ENCODE measurements at regions not wholly inside any gene's neighbourhood (a gene's known extent, or its start where the extent isn't known, plus 50 kb on each side); places are given as distances from the start of the nearest gene placed in this dataset.

- TF ChIP-seq, protein P1, sequence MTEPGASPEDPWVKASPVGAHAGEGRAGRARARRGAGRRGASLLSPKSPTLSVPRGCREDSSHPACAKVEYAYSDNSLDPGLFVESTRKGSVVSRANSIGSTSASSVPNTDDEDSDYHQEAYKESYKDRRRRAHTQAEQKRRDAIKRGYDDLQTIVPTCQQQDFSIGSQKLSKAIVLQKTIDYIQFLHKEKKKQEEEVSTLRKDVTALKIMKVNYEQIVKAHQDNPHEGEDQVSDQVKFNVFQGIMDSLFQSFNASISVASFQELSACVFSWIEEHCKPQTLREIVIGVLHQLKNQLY (CRISPR knock-in tag; IDR thresholded peaks at IDR 0.05), result no peak
- TF ChIP-seq ZBTB21 (CRISPR knock-in tag; IDR thresholded peaks at IDR 0.05; ENCODE audit: borderline replicate concordance) (no peak), ZBTB43 (CRISPR knock-in tag; IDR thresholded peaks at IDR 0.05) (no peak), KAT7 (CRISPR knock-in tag; IDR thresholded peaks at IDR 0.05; ENCODE audit: borderline replicate concordance) (no peak)
Observed at GRCh38 chr19:28199323-28199722, 1013.6 kb downstream of the UQCRFS1 start (continued).

GRCh38 chr19:28196961-28197360 is 1016.0 kb downstream of the UQCRFS1 start:
- TF ChIP-seq GRHL2 (CRISPR knock-in tag; IDR thresholded peaks at IDR 0.05; ENCODE audit: insufficient replicate concordance, severe bottlenecking) (no peak), ZNF423 (CRISPR knock-in tag; IDR thresholded peaks at IDR 0.05) (no peak), TP53 (CRISPR knock-in tag; IDR thresholded peaks at IDR 0.05) (no peak), ZNF396 (CRISPR knock-in tag; IDR thresholded peaks at IDR 0.05; ENCODE audit: borderline replicate concordance) (no peak), AFF4 (CRISPR knock-in tag; IDR thresholded peaks at IDR 0.05; ENCODE audit: borderline replicate concordance) (no peak)
- TF ChIP-seq, protein P2, sequence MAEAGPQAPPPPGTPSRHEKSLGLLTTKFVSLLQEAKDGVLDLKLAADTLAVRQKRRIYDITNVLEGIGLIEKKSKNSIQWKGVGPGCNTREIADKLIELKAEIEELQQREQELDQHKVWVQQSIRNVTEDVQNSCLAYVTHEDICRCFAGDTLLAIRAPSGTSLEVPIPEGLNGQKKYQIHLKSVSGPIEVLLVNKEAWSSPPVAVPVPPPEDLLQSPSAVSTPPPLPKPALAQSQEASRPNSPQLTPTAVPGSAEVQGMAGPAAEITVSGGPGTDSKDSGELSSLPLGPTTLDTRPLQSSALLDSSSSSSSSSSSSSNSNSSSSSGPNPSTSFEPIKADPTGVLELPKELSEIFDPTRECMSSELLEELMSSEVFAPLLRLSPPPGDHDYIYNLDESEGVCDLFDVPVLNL (CRISPR knock-in tag; IDR thresholded peaks at IDR 0.05; ENCODE audit: borderline replicate concordance, low read depth), result no peak
- Mint-ChIP-seq H3K9me3 (peaks cover 7% of the 10 kb centered on the region; the same call in 1 of the 2 replicates), H3K27me3 (ENCODE audit: low read depth) (no peaks in the 10 kb centered on the region; the same call in 1 of the 2 replicates), H3K36me3 (no peaks in the 10 kb centered on the region), H3K4me3 (no peak overlapping the region), H3K27ac (no peak overlapping the region), H3K4me1 (peaks cover 17% of the 10 kb centered on the region)
- ChIA-PET POLR2A (no interaction called here), CTCF (interaction anchor here (1.0 to 1.3 kb wide), 2 partner anchors 11 to 20 kb away, joined by 3 to 4 read pairs; no protein-coding TSS in a partner anchor)
- ATAC-seq, result no peak
- no peak for DNase-seq (ENCODE audit: low spot score)

GRCh38 chr19:28196101-28196500 is 1016.9 kb downstream of the UQCRFS1 start:
- POLR2A ChIA-PET, result no interaction called here
- ATAC-seq (no peak), DNase-seq (ENCODE audit: low spot score) (no peak)
- Mint-ChIP-seq H3K27me3 (ENCODE audit: low read depth) (no peaks in the 10 kb centered on the region; the same call in 1 of the 2 replicates), H3K27ac (no peak overlapping the region), H3K36me3 (no peaks in the 10 kb centered on the region), H3K4me1 (peaks cover 17% of the 10 kb centered on the region), H3K9me3 (peaks cover 6% of the 10 kb centered on the region; the same call in 1 of the 2 replicates), H3K4me3 (no peak overlapping the region)
- CTCF ChIA-PET, result interaction anchor here (1.0 to 1.3 kb wide), 2 partner anchors 11 to 21 kb away, joined by 3 to 4 read pairs; no protein-coding TSS in a partner anchor
- TF ChIP-seq PRDM15 (CRISPR knock-in tag; IDR thresholded peaks at IDR 0.05), result no peak
- TF ChIP-seq ZNF121 (CRISPR knock-in tag; IDR thresholded peaks at IDR 0.05), result no peak

Measured in WTC11 (cell line).